HEK293 (cell line): ENCODE measurements at regions not wholly inside any gene's neighbourhood (a gene's known extent, or its start where the extent isn't known, plus 50 kb on each side); places are given as distances from the start of the nearest gene placed in this dataset.
A peak's percentile ranks its signal among the peaks of the same experiment; 100 is the strongest.

Experiments used
- ELK4 ChIP-seq: IDR thresholded peaks from 2 replicates; pipeline ENCODE4 v1.6.1; 2011; ENCODE audit warnings: mild to moderate bottlenecking, low read depth, low read length, borderline replicate concordance
- HOXD13 ChIP-seq: sonication (generic); formaldehyde crosslinking; IDR thresholded peaks from 2 replicates; pipeline ENCODE4 v1.8.0; 2022; ENCODE audit warnings: missing genetic modification reagents, borderline replicate concordance
- INSM2 ChIP-seq: fragments of 450-650 bp; formaldehyde crosslinking; IDR thresholded peaks from 2 replicates; pipeline ENCODE4 v1.5.1; 2016; ENCODE audit warnings: missing biosample characterization, missing genetic modification characterization
- TRIM28 ChIP-seq: IDR thresholded peaks from 2 replicates; pipeline ENCODE4 v1.6.1; 2011; ENCODE audit warnings: low read length, control low read depth, borderline replicate concordance
- WT1 ChIP-seq: fragments of 450-650 bp; formaldehyde crosslinking; IDR thresholded peaks from 2 replicates; pipeline ENCODE4 v1.5.1; 2016; ENCODE audit warnings: missing biosample characterization, missing genetic modification characterization
- ZBTB26 ChIP-seq: fragments of 450-650 bp; formaldehyde crosslinking; optimal IDR thresholded peaks from 2 replicates; pipeline ENCODE3; 2016; ENCODE audit warnings: missing biosample characterization, mild to moderate bottlenecking, missing genetic modification characterization
- ZBTB49 ChIP-seq: fragments of 450-650 bp; formaldehyde crosslinking; IDR thresholded peaks from 2 replicates; pipeline ENCODE4 v1.5.1; 2016; ENCODE audit warnings: missing biosample characterization, missing genetic modification characterization, low read depth
- ZEB2 ChIP-seq: fragments of 450-650 bp; formaldehyde crosslinking; IDR thresholded peaks from 2 replicates; pipeline ENCODE4 v1.5.1; 2016; ENCODE audit warnings: missing biosample characterization, missing genetic modification characterization
- ZFHX2 ChIP-seq: fragments of 450-650 bp; formaldehyde crosslinking; conservative IDR thresholded peaks from 2 replicates; pipeline ENCODE4 v1.5.1; 2016; ENCODE audit warnings: missing biosample characterization, missing genetic modification characterization
- ZFP41 ChIP-seq: fragments of 450-650 bp; formaldehyde crosslinking; IDR thresholded peaks from 2 replicates; pipeline ENCODE4 v1.5.1; 2016; ENCODE audit warnings: missing biosample characterization, missing genetic modification characterization, borderline replicate concordance
- ZNF132 ChIP-seq: fragments of 450-650 bp; formaldehyde crosslinking; IDR thresholded peaks from 2 replicates; pipeline ENCODE4 v1.5.1; 2017; ENCODE audit warnings: missing biosample characterization, missing genetic modification characterization, borderline replicate concordance
- ZNF148 ChIP-seq: fragments of 450-650 bp; formaldehyde crosslinking; IDR thresholded peaks from 2 replicates; pipeline ENCODE4 v1.5.0; 2017; ENCODE audit warnings: missing biosample characterization, missing genetic modification characterization, borderline replicate concordance
- ZNF280C ChIP-seq: fragments of 450-650 bp; formaldehyde crosslinking; IDR thresholded peaks from 2 replicates; pipeline ENCODE4 v1.5.1; 2016; ENCODE audit warnings: missing biosample characterization, missing genetic modification characterization
- ZNF426 ChIP-seq: fragments of 450-650 bp; formaldehyde crosslinking; IDR thresholded peaks from 2 replicates; pipeline ENCODE4 v1.5.1; 2017; ENCODE audit warnings: missing biosample characterization, missing genetic modification characterization, mild to moderate bottlenecking, inconsistent platforms, moderate library complexity
- ZNF518A ChIP-seq: fragments of 450-650 bp; formaldehyde crosslinking; conservative IDR thresholded peaks from 2 replicates; pipeline ENCODE4 v1.5.1; 2016; ENCODE audit warnings: low read depth, missing biosample characterization, missing genetic modification characterization
- ZNF571 ChIP-seq: fragments of 450-650 bp; formaldehyde crosslinking; IDR thresholded peaks from 2 replicates; pipeline ENCODE4 v1.5.0; 2017; ENCODE audit warnings: missing biosample characterization, missing genetic modification characterization
- ZNF639 ChIP-seq: fragments of 450-650 bp; formaldehyde crosslinking; IDR thresholded peaks from 2 replicates; pipeline ENCODE4 v1.5.1; 2016; ENCODE audit warnings: missing biosample characterization, missing genetic modification characterization
- ZNF664 ChIP-seq: fragments of 450-650 bp; formaldehyde crosslinking; IDR thresholded peaks from 2 replicates; pipeline ENCODE4 v1.5.1; 2016; ENCODE audit warnings: missing biosample characterization, missing genetic modification characterization
- ZNF670 ChIP-seq: fragments of 450-650 bp; formaldehyde crosslinking; IDR thresholded peaks from 2 replicates; pipeline ENCODE4 v1.5.1; 2016; ENCODE audit warnings: missing biosample characterization, missing genetic modification characterization, low read depth
- ZNF76 ChIP-seq: fragments of 450-650 bp; formaldehyde crosslinking; IDR thresholded peaks from 2 replicates; pipeline ENCODE4; 2016; ENCODE audit warnings: low read depth, missing biosample characterization, missing genetic modification characterization, borderline replicate concordance

- no peak for TF ChIP-seq ZNF280C (tag by site-specific recombination)
- no peak for TF ChIP-seq ZNF571 (tag by site-specific recombination)
- TF ChIP-seq WT1 (tag by site-specific recombination): no peak
- peak; percentile 85 for TF ChIP-seq ZEB2 (tag by site-specific recombination)
- TF ChIP-seq ELK4: no peak
- no peak for TF ChIP-seq ZNF426
- TF ChIP-seq HOXD13 (CRISPR knock-in tag): no peak
- no peak for TF ChIP-seq ZNF76 (tag by site-specific recombination)
- no peak for TF ChIP-seq ZNF132 (tag by site-specific recombination)
- no peak for TF ChIP-seq ZFP41 (tag by site-specific recombination)
- no peak for TF ChIP-seq ZNF670
- TF ChIP-seq ZBTB49 (tag by site-specific recombination): no peak
- TF ChIP-seq ZNF664: no peak
- no peak for TF ChIP-seq ZFHX2
- no peak for TF ChIP-seq ZBTB26 (tag by site-specific recombination)
- no peak for TF ChIP-seq INSM2 (tag by site-specific recombination)
- TF ChIP-seq ZNF148: no peak
- peak; percentile 59 for TF ChIP-seq ZNF639 (tag by site-specific recombination)
- TF ChIP-seq TRIM28: no peak
- peak; percentile 31; the same call in 1 of the 2 replicates for TF ChIP-seq ZNF518A (tag by site-specific recombination)
Observed at GRCh38 chr1:185439727-185440415, 122.8 kb upstream of the IVNS1ABP start (continued).
